Esophagus muscularis mucosa (tissue), 4 donors: ENCODE measurements at regions not wholly inside any gene's neighbourhood (a gene's known extent, or its start where the extent isn't known, plus 50 kb on each side); places are given as distances from the start of the nearest gene placed in this dataset.
"Not testable (repeated sequence)": the region's sequence is repeated elsewhere in the genome, so short reads cannot be mapped to it uniquely, and the experiment has no call there.

Experiments
- CTCF ChIP-seq, 3 experiments: fragments of 200-600 bp in 2 of 3; fragments of 450-650 bp in 1 of 3; sonication (generic) in 2 of 3; IDR thresholded peaks; one replicate each; pipeline ENCODE4 v1.5.1; 2017 to 2019; ENCODE audit warnings: antibody characterized with exemption in 3 of 3, mild to moderate bottlenecking in 2 of 3, moderate library complexity in 1 of 3
- EP300 ChIP-seq: sonication (generic); formaldehyde crosslinking; IDR thresholded peaks from one replicate; pipeline ENCODE4 v1.6.1; 2017; ENCODE audit warnings: antibody characterized with exemption
- POLR2A ChIP-seq: fragments of 450-650 bp; IDR thresholded peaks from one replicate; pipeline ENCODE4 v1.6.1; 2017; ENCODE audit warnings: antibody characterized with exemption, moderate library complexity, mild to moderate bottlenecking, low read depth

GRCh38 chr1:144065299-144066060 is 93.7 kb upstream of the FAM72C start:
- not testable (repeated sequence) for TF ChIP-seq CTCF (IDR thresholded peaks at IDR 0.05); POLR2A; EP300
